Superior temporal gyrus (tissue), 1 donor: ENCODE measurements at regions not wholly inside any gene's neighbourhood (a gene's known extent, or its start where the extent isn't known, plus 50 kb on each side); places are given as distances from the start of the nearest gene placed in this dataset.

Source experiments
- DNase-seq: peaks from one replicate; pipeline ENCODE4 v3.0.0-alpha.2; 2016; ENCODE audit errors: extremely low spot score

DNA sequence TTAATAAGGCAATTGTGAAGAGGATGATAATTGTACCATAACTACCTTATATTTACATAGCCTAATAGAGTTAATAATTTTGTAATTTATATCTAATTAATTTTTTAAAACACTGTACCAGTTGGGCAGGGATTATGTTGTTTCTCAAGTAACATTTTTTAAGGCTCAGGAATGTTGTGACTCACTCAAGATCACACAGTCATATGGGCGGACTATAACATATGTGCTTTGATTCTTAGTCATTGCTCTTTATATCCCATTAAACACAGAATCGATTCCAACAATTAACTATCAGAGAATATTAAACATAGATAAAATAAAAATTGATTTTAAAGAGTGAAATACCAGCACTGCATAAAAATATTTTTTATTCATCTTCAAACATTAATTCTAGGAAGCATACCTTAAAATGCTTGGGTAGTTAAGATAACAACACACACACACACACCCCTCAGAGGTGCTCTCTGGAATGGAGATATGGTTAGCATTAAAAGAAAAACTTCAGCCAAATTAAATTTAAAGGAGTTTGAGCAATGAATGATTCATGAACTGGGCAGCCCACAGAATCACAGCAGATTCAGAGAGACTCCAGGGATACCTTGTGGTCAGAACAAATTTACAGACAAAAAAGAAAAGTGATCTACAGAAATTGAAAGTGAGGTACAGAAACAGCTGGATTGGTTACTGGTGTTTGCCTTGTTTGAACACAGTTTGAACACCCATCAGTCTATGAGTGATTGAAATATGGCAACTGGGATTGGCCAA lies 869.4 kb upstream of the ID2 start:
- DNase-seq = no peak

DNA sequence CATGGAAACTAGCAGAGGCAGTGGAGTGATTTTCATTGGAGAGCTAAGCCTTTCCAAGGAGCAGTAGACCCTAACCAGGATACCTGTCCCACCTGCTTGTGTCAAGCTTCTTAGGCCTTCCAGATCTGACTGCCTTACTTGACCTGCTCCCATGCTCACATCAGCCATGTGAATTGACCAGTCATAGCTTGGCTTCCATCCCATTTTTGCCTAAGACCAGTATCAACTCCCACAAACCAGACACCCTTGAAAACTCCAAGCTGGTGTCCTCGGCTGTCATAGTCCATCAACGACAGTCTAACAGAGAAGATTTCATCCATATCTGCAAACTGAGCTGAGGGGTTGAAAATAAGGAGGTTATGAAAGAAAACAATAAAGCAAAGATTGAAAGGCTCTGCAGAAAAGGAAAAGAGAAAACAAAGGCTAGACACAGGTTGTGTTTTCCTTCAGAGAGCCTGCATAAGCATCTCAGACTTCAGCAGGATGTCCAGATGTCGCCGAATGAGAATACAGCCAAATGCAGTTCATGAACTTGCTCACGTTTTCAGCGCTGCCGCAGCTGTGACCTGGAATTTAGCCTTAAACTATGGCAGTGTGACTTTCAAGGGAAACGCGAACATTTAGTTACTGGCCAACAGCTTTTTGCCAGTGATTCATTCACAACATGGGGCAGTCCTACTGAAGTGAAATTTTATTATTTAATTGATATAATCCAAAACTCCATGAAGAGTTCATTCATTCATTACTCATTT lies 868.1 kb upstream of the ID2 start:
- DNase-seq = no peak

DNA sequence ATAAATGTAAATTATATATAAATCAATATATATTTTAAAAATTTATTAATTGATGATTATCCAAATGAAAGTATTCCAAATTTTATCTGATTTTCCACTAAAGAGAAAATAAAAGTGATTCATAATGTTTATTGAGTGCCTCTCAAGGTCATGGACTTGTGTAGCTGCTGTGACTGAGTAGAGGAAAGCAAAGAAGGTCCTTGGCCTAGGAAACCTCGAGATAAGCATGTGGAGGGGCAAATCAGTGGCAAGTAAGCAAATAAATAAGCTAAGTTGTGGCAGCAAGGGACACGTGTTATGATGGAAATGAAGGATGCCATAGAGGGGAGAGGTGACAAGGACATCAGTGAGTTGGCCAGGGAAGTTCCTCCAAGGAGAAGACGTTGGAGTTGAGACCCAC lies 866.1 kb upstream of the ID2 start:
- no peak for DNase-seq

DNA sequence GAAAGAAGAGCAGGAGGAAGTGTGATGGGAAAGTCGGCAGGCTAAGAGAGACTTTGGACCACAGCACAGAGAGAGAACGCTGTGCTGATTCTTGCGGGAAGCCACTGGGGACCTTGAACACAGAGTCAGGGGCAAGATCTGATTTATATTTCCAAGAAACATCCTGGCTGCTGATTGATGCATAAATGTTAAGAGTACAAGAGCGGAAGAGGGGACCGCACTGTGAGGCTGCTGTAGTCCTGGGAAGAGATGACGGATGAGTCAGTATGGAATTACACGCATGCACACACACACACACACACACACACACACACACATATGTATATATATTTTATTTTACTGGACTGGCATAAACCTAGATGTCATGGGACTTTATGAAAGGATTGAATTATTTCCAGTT lies 865.6 kb upstream of the ID2 start:
- no peak for DNase-seq

DNA sequence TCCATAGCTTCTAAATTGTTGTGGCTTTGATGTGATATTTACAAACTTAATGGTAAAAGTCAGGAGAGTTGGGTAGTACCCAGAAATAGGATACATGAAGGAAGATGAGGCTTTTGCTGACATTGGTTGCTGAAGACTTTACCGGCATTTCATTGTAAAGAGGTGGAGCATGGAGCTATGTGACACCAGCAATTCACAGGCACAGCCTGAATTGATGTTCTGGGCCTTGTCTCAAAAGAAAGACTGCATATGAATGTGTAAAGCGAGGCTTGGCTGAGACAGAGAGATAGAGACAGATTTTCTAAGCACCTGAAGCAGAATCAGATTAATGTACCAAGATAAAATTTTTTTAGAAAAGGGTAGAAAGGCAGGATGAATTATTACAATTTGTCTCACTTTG lies 864.9 kb upstream of the ID2 start:
- DNase-seq = no peak

DNA sequence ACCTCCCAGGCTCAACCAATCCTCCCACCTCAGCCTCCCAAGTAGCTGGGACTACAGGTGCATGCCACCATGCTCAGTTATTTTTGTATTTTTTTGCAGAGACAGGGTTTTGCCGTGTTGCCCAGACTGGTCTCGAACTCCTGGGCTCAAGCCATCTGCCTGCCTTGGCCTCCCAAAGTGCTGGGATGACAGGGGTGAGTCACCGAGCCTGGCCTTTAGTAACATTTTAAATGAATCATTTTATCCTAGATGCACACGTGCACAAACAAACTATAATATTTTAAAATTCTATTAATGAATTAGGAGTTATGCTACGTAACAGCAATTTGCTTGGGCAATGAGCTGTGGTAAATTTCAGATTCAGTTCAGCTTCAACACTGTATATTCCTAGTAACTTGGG lies 862.5 kb upstream of the ID2 start:
- DNase-seq = no peak

DNA sequence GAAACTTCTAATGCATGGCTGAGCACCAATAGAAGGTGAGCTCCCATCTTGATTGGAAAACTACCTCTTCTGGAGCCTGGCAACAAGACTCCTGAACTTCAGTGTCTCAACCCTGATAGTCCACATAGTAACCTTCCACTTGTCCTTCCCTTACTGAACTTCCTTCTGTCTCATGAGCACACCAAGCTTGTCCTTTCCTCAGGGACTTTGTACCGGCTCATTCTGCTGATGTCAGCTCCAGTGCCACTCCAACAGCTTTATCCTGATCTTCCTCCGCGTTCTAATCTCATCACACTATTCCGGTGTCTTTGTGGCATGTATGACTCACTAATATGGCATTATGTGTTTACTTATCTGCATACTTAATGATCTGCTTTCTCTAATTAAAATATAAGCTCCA lies 862.0 kb upstream of the ID2 start:
- no peak for DNase-seq

DNA sequence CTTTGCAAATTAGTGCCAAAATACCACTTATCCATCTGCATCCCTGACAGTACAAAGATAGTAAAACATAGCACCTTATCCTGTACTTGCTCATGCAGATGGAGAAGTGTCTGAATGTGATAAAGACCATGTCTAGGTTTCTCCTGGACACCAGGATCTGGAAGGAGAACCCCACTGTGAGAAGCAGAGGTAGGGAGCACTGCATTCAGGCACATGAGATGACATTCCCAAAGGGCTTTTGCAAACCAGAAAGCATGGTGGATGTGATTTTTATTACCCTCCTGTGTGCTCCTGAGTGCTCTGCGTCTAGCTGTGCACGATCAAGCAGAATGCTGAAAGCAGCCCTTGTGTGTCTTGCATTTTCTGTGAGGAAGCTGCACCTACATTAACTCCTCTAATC lies 857.6 kb upstream of the ID2 start:
- DNase-seq = no peak

DNA sequence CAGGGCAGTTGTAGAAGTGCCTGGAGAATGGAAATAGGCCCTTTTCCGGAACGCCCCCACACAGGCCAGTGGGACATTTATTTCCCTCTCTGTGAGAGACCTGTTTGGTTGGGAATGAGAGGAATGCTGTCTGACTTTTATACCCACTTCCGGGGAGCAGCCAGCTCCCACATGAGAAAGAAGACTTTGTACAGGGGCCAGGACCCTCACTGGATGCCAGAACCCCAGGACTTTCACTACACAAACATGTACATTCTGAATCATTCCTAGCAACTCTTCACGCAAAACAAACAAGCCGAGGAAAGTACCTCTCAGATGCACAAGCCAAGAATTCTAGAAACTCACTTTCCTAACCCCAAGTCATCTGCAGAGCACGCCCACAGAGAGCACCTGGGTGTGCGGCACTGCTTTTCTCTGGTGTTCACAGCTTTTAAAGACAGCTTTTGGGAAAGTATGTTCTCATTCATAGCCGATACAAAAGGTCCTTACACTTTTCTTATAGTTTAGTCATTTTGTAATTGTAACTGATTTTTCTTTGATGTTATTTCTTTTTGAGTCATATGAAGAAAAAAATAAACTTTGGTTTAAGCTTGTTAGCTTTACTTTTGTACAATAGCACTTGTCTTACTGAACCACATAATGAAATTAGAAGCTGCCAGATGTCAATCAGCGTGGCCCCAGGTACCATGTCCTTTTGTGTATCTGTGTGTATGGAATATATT lies 856.1 kb upstream of the ID2 start:
- DNase-seq = no peak

DNA sequence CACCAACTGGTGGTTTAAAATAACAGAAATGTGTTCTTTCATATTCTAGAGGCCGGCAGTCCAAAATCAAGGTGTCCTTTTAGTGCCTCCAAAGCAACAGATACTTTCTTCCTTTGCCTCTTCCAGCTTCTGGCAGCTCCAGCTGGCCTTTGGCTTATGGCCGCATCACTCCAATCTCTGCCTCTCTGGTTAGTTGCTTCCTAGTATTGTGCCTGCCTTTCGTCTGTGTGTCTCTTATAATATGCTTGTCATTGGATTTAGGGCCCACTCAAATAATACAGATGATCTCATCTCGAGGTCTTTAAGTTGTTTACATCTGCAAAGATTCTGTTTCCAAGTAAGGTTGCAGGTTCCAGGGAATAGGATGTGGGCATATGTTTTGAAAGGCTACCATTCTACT lies 855.2 kb upstream of the ID2 start:
- no peak for DNase-seq

DNA sequence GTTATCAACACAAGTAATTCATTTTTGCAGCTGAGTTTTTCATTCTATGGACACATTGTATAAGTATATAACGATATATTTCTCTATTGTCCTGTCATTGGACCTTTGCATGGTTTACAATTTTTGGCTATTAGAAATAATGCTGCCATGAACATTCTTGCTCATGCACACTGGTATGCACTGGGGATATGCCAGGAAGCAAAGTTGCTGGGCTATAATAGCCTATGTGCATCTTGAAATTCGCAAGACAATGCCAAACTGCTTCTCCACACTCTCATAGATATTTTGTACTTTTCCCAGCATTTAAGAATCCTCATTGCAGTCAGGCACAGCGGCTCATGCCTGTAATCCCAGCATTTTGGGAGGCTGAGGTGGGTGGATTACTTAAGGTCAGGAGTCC lies 852.6 kb upstream of the ID2 start:
- DNase-seq = no peak

DNA sequence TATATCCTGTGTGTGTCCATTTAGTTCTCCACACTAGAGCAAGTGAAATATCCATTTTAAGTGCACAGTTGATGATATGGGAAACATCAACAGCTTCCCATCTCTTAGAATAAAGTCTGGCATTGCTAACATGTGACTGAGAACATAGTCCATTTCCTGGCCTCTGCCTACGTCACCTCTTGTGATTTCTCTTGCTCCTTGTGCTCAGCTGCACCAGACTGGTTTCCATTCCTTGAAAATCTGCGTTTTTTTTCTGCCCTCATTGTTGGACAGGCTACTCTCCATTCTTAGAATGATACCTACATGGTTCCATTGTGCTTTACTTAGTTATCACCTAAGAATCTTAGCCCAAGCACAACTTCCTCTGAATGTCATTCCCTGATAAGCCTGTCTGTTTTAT lies 851.2 kb upstream of the ID2 start:
- no peak for DNase-seq

DNA sequence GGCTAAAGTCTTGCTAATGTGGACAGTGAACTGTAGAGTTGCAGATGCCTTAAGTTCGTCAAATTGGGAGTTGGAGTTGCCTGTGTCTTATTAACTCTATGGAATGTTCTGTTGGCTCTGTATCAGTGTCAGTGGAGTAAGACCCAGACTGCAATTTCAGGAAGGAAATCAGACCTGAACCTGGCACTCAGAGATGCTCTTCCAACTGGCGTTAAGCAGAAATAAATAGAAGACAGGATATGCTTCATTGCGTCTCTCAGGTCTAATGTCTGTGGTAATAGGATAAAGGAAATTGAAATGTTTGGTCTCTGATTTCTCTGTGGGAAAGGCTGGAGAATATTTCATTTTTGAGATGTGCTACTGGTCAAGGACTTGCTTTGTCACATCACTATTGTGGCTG lies 846.7 kb upstream of the ID2 start:
- DNase-seq = no peak

DNA sequence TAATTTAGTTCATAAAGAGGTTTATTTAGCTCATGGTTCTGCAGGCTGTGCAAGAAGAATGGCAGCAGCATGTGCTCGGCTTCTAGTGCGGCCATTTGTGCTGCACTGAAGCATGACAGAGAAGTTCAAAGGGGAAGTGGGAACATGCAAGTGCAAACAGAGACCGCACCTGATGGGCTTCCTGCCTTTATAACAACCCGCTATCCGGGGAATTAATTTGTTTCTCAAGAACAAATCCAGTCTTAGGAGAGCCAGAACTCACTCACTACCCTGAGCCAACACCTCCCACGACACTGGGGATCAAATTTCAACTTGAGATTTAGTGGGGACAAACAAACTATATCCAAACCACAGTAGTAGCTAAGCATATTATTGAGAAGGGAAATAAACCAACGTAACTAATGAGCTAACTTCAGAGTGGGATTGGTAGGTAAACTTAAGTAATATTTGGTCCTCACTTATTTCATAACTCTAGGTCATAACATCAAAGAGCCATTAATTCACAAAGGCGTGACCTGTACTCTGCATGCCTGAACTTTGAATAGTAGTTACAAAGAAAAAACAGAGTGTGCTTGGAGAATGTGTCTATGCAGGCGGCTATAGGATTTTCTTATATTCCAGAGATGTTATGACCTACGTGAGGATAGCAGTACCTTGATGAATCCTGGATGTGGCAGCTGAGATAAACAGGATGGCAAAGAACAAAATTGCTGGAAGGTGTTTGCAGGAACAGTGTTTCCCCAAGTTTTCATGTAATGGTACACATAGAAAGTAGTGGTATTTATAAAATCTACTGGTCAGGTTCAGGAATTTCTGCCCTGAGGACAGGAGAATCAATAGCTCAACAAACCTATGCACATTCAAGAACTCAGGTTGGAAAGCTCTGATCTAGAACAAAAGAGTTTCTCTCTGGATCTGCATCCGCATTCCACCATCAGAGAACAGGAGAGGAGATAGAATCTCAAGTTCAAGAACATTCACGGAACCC lies 845.9 kb upstream of the ID2 start:
- DNase-seq = no peak

DNA sequence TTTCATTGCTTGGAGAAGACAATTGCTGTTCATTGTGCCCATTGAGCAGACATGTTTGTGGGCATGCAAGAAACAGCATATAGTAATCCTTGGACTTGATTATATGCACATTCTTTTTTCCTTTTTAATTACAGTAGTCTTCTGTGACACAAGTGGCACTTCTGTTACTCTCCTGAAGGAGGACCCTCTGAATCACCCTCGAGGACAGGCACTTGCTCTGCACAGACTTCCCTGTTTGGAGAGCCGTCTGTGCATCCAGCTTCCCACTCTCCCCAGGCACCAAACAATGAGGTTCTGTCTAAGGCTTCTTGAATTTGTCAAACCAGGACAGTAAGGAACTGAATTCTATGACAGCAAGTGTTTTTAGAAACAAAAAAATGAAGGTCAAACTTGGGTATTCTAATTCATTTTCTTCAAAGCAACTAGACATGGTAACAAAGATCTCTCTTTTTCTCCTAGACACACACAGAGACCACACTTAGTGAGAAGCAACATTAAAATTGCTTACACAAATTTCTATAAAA lies 844.6 kb upstream of the ID2 start:
- DNase-seq = no peak

DNA sequence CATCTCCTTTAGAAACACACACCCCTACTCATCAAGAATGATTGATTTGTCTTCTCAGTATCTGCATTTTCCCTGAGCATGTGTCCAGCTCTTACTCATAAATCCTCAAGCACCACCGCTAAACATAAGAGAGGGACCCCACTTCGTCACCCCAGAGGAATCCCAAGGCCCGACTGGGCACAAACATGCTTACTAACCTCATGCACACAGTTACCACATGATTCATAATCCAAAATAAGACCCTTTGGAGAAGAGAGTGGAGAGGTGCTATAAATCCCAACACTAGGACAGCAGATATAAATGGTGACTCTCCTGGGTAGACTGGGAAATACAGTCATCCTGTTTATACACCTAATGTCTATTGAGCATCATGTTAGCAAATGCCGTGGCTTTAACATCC lies 843.2 kb upstream of the ID2 start:
- DNase-seq = no peak

DNA sequence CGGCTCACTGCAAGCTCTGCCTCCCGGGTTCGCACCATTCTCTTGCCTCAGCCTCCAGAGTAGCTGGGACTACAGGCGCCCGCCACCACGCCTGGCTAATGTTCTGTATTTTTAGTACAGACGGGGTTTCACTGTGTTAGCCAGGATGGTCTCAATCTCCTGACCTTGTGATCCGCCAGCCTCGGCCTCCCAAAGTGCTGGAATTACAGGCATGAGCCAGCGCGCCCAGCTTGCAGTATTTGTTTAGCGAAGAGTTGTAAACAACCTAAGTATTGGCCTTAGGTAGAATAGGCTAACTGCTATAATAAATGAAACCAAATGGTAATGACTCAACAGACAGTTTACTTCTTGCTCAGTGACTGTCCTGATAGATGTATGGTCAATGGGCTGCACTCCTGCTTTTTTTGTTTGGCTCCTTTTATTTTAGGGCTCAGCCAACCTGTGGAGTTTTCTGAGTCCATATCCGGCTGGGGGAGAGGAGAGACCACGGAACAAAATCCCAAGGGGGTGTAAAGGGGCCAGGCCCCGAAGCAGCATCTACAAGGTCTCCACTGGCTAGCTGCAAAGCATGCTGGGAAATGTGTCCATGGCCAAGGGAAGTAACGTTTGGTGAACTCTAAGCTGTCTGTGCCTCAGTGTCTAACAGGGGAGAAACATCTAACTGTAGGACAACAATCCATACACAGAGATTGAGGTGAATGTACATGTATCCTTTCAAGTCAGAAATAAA lies 841.0 kb upstream of the ID2 start:
- DNase-seq = no peak

DNA sequence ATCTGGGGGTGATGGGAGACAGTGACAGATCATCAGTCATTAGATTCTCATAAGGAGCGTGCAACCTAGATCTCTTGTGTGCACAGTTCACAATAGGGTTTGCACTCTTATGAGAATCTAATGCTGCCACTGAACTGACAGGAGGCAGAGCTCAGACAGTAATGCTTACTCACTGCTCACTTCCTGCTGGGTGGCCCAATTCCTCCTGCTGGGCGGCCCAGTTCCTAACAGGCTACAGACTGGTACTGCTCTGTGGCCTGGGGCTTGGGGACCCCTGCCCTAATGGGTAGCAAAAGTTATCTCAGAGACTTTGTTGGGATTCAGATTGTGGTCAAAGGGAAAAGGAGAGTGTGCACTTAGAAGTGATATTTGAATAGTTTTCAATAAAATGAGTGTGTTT lies 840.1 kb upstream of the ID2 start:
- DNase-seq = no peak

DNA sequence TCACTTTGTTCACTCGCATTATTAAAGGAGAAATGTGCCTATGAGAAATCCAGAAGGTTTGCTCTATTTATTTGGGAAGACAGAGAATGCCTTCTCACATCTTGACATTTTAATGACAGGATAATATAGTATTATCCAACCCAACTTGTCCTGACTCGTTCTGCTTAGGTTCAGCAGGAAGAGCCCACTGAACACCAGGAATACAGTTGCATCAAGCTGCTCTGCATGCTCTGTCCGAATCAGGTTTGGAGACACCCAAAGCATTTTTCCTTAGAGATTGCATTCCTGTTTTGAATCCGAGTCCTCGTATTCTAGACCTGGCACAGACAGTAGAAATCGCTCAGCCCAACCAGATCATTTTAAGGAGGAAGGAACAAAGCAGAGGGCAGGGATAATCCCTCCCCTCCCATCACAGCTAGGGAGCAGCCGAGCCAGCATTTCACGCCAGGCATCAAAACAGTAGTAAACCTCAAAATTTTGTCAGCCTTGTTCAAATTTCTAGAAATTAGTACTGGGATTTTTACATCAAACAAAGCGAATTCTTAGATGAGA lies 837.4 kb upstream of the ID2 start:
- DNase-seq = no peak

DNA sequence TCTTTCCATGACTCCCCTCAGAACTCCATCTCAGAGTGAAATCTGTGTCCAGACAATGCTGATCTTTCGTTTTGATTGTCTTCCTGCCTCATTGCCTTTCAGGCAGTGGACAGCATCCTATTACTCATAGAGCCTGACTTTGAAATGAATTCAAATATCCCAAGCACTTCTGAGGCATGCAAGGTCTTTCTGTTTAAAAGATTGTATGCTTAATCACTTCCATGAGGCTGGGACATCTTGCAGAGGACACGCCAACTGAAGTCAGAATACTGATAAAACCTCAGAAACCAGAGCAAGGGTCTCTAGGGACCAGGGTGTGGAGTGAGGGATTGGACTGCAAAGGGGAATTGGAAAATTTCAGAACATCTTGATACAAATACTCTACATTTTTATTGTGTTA lies 836.5 kb upstream of the ID2 start:
- no peak for DNase-seq

DNA sequence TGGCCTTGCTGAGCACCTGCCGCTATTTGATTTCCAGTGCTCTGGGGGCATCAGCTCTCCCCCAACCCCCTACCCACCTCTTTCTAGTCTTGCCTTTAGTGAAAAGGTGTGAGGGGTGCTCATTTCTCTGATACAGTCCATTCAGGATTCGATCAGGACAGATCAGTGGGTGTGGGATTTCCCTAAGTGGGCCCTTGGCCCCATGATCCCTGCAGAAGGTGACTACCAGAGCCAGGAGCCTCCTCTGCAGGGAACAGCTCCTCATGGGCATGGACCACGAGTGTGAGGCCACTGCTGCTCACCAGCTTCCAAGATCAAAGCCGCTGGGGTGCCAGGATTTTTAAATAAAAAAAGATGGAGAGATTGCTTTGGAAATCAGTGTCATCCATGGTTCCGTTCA lies 835.2 kb upstream of the ID2 start:
- DNase-seq = no peak
